ENCODE measurements at regions not wholly inside any gene's neighbourhood (a gene's known extent, or its start where the extent isn't known, plus 50 kb on each side); places are given as distances from the start of the nearest gene placed in this dataset.

- TF ChIP-seq ESRRG (CRISPR knock-in tag; IDR thresholded peaks at IDR 0.05) = no peak
- TF ChIP-seq ZNF8 (CRISPR knock-in tag; IDR thresholded peaks at IDR 0.05) = no peak
- TF ChIP-seq ZC3H10 (CRISPR knock-in tag; IDR thresholded peaks at IDR 0.05) = no peak
- no peak for TF ChIP-seq ZNF565 (CRISPR knock-in tag; conservative IDR thresholded peaks at IDR 0.05; ENCODE audit: low read depth)
- no peak for TF ChIP-seq ISL1 (CRISPR knock-in tag; IDR thresholded peaks at IDR 0.05)
- no peak for TF ChIP-seq TOX (CRISPR knock-in tag; IDR thresholded peaks at IDR 0.05; ENCODE audit: borderline replicate concordance)
- TF ChIP-seq CREB5 (CRISPR knock-in tag; IDR thresholded peaks at IDR 0.05; ENCODE audit: low read depth) = no peak
- no peak for TF ChIP-seq ZFP3 (CRISPR knock-in tag; IDR thresholded peaks at IDR 0.05)
Observed at GRCh38 chr3:134084242-134084950, 54.7 kb upstream of the SLCO2A1 start (continued).

GRCh38 chr3:134083626-134084241 lies 54.0 kb upstream of the SLCO2A1 start:
- no peak for ATAC-seq
- TF ChIP-seq TCF4 (CRISPR knock-in tag; IDR thresholded peaks at IDR 0.05; ENCODE audit: borderline replicate concordance) (no peak), PPARA (CRISPR knock-in tag; IDR thresholded peaks at IDR 0.05; ENCODE audit: borderline replicate concordance) (no peak), PATZ1 (CRISPR knock-in tag; IDR thresholded peaks at IDR 0.05; ENCODE audit: borderline replicate concordance) (no peak), CSDC2 (CRISPR knock-in tag; IDR thresholded peaks at IDR 0.05) (no peak), TOX (CRISPR knock-in tag; IDR thresholded peaks at IDR 0.05; ENCODE audit: borderline replicate concordance) (no peak)

GRCh38 chr3:134083008-134083407 lies 53.3 kb upstream of the SLCO2A1 start:
- no peak for ATAC-seq
- TF ChIP-seq BACH2 (CRISPR knock-in tag; IDR thresholded peaks at IDR 0.05; ENCODE audit: borderline replicate concordance) (no peak), ZNF565 (CRISPR knock-in tag; conservative IDR thresholded peaks at IDR 0.05; ENCODE audit: low read depth) (no peak), SNAI2 (CRISPR knock-in tag; IDR thresholded peaks at IDR 0.05) (no peak), CREB5 (CRISPR knock-in tag; IDR thresholded peaks at IDR 0.05; ENCODE audit: low read depth) (no peak), CSRNP3 (CRISPR knock-in tag; IDR thresholded peaks at IDR 0.05) (no peak), TOX (CRISPR knock-in tag; IDR thresholded peaks at IDR 0.05; ENCODE audit: borderline replicate concordance) (no peak), ARNTL (CRISPR knock-in tag; IDR thresholded peaks at IDR 0.05; ENCODE audit: borderline replicate concordance, low read depth) (no peak), ZNF70 (CRISPR knock-in tag; IDR thresholded peaks at IDR 0.05) (no peak), ZFP30 (CRISPR knock-in tag; IDR thresholded peaks at IDR 0.05) (no peak), RARB (CRISPR knock-in tag; IDR thresholded peaks at IDR 0.05) (no peak), PPARA (CRISPR knock-in tag; IDR thresholded peaks at IDR 0.05; ENCODE audit: borderline replicate concordance) (no peak), TCF4 (CRISPR knock-in tag; IDR thresholded peaks at IDR 0.05; ENCODE audit: borderline replicate concordance) (no peak), PATZ1 (CRISPR knock-in tag; IDR thresholded peaks at IDR 0.05; ENCODE audit: borderline replicate concordance) (no peak), ZC3H10 (CRISPR knock-in tag; IDR thresholded peaks at IDR 0.05) (no peak), ZNF8 (CRISPR knock-in tag; IDR thresholded peaks at IDR 0.05) (no peak), OSR1 (CRISPR knock-in tag; IDR thresholded peaks at IDR 0.05) (no peak), ZFP3 (CRISPR knock-in tag; IDR thresholded peaks at IDR 0.05) (no peak), ISL1 (CRISPR knock-in tag; IDR thresholded peaks at IDR 0.05) (no peak)

Measured in SK-N-SH treated with all-trans-retinoic acid at 6 μM for 48 hours (cell line).